ENCODE measurements at regions not wholly inside any gene's neighbourhood (a gene's known extent, or its start where the extent isn't known, plus 50 kb on each side); places are given as distances from the start of the nearest gene placed in this dataset.

GRCh38 chr14:29235991-29236390 is 469.4 kb downstream of the FOXG1 start:
- no peaks in the 10 kb centered on the region for H3K36me3 ChIP-seq (ENCODE audit: control insufficient read depth, insufficient read depth, low read length)
- no peaks in the 10 kb centered on the region for H3K79me2 ChIP-seq (ENCODE audit: control insufficient read depth, insufficient read depth, low read length)
- H3K4me1 ChIP-seq (replicated peaks in 1 of 2; ENCODE audit: control insufficient read depth in 2 of 2, insufficient read depth in 2 of 2, low read length in 2 of 2), result no peaks in the 10 kb centered on the region
- ATAC-seq (no peak), DNase-seq (ENCODE audit: extremely low read depth in 1 of 4, low spot score in 3 of 4) (no peak), FAIRE-seq (no peak)
- no peaks in the 10 kb centered on the region for H4K20me1 ChIP-seq (replicated peaks; ENCODE audit: control insufficient read depth, insufficient read depth, low read length)
- H3K9me1 ChIP-seq (ENCODE audit: control insufficient read depth, insufficient read depth, low read length), result no peaks in the 10 kb centered on the region
- H3K9ac ChIP-seq (ENCODE audit: insufficient read depth in 1 of 2, low read depth in 2 of 2, low read length in 2 of 2), result no peak overlapping the region
- 0% methylated on average over 1 of the region's 1 CpG for WGBS (ENCODE audit: insufficient coverage, low coverage, missing lambda C conversion rate)
- no peaks in the 10 kb centered on the region for H3K9me3 ChIP-seq (replicated peaks; ENCODE audit: control insufficient read depth, insufficient read depth, low read depth, low read length)
- no peak overlapping the region for H3K27ac ChIP-seq (ENCODE audit: extremely low read depth, low read depth, low read length)
- intact Hi-C loops (cut with micrococcal nuclease), result no loop called here
- no peak overlapping the region for H3K4me2 ChIP-seq (ENCODE audit: insufficient read depth, low read length)
- ChIA-PET CTCF (ENCODE audit: low intra/inter-chr PET ratio) (no interaction called here), POLR2A (no interaction called here)
- no peak overlapping the region for H2AFZ ChIP-seq (ENCODE audit: low read depth, low read length)
- no TSS peak for BruUV-seq (replicated peaks)
- H3K4me3 ChIP-seq, result no peak overlapping the region
- H3K27me3 ChIP-seq (ENCODE audit: control insufficient read depth in 2 of 2, insufficient read depth in 2 of 2, low read length in 2 of 2), result no peaks in the 10 kb centered on the region
- in situ Hi-C loops (cut with MboI), result no loop called here
- TF ChIP-seq IRF2 (CRISPR knock-in tag; IDR thresholded peaks at IDR 0.05) (no peak), ZBTB17 (CRISPR knock-in tag; IDR thresholded peaks at IDR 0.05) (no peak), CHCHD3 (CRISPR knock-in tag; IDR thresholded peaks at IDR 0.05) (no peak), ZNF318 (IDR thresholded peaks at IDR 0.05; ENCODE audit: borderline replicate concordance in 1 of 2, low read depth in 1 of 2) (no peak), MAFK (IDR thresholded peaks at IDR 0.05; ENCODE audit: low read length) (no peak), ZBTB1 (CRISPR knock-in tag; IDR thresholded peaks at IDR 0.05; ENCODE audit: borderline replicate concordance, low read depth) (no peak), ETV6 (IDR thresholded peaks at IDR 0.05; ENCODE audit: borderline replicate concordance in 1 of 2, low read depth in 2 of 2, low read length in 1 of 2) (no peak), ETV6 (CRISPR knock-in tag; IDR thresholded peaks at IDR 0.05; ENCODE audit: borderline replicate concordance) (no peak), FOXA3 (CRISPR knock-in tag; conservative IDR thresholded peaks at IDR 0.05 in 1 of 2, IDR thresholded peaks at IDR 0.05 in 1 of 2) (no peak), SAFB2 (IDR thresholded peaks at IDR 0.05; ENCODE audit: borderline replicate concordance, low read depth, low read length, severe bottlenecking) (no peak)
